CD4-positive, alpha-beta T cell (primary cell): ENCODE measurements at regions not wholly inside any gene's neighbourhood (a gene's known extent, or its start where the extent isn't known, plus 50 kb on each side); places are given as distances from the start of the nearest gene placed in this dataset.

Experiments
- ATAC-seq: fragments of 200-7000 bp; cut with Tn5 transposase; one replicate; pipeline ENCODE4 v1.10.0; 2022; ENCODE audit warnings: mild to moderate bottlenecking; ENCODE audit not compliant: poor library complexity
- CTCF ChIA-PET: fragments of 350-600 bp; sonication (Branson Sonifier 250); formaldehyde crosslinking; loops from one replicate; lab custom pipeline; 2021; ENCODE audit warnings: antibody characterized with exemption, inconsistent platforms; lab: Charles Lee
- POLR2A ChIA-PET: fragments of 350-600 bp; sonication (Branson Sonifier 250); formaldehyde crosslinking; loops from one replicate; lab custom pipeline; 2021; ENCODE audit warnings: antibody characterized with exemption, inconsistent platforms; lab: Charles Lee
- DNase-seq, 14 experiments: peaks; one replicate each; pipeline ENCODE4 v3.0.0-alpha.2; 2013 to 2020; ENCODE audit warnings: mixed read lengths in 2 of 14
- H3K27ac ChIP-seq, 2 donors: one replicate each; pipeline versions ENCODE4 v1.5.1 to v1.7.0; 2013; ENCODE audit warnings: low read length in 2 of 2, low read depth in 1 of 2, mild to moderate bottlenecking in 1 of 2
- H3K27me3 ChIP-seq, 2 experiments: 1 replicate in 1 of 2; 2 replicates in 1 of 2; pipeline versions ENCODE4 v1.6.1 to v1.7.0; 2013; ENCODE audit warnings: low read length in 2 of 2, control low read depth in 1 of 2, mild to moderate bottlenecking in 1 of 2, moderate library complexity in 1 of 2; ENCODE audit not compliant: insufficient read depth in 2 of 2, control insufficient read depth in 1 of 2
- H3K36me3 ChIP-seq: one replicate; pipeline ENCODE4 v1.6.1; 2013; ENCODE audit warnings: low read length, control low read depth; ENCODE audit not compliant: insufficient read depth
- H3K4me1 ChIP-seq: one replicate; pipeline ENCODE4 v1.6.1; 2013; ENCODE audit warnings: low read length, control low read depth; ENCODE audit not compliant: insufficient read depth
- H3K4me3 ChIP-seq: one replicate; pipeline ENCODE4 v1.5.1; 2013; ENCODE audit warnings: mild to moderate bottlenecking, low read length, moderate library complexity
- H3K9me3 ChIP-seq, 2 experiments: 1 replicate in 1 of 2; 2 replicates in 1 of 2; pipeline versions ENCODE4 v1.6.1 to v1.7.0; 2013; ENCODE audit warnings: low read length in 2 of 2, mild to moderate bottlenecking in 2 of 2, control low read depth in 1 of 2, moderate library complexity in 1 of 2; ENCODE audit not compliant: control insufficient read depth in 1 of 2, insufficient read depth in 1 of 2
- H3K27ac Mint-ChIP-seq: one replicate; pipeline ENCODE4 v1.8.0; 2020; ENCODE audit warnings: mixed read lengths
- H3K27me3 Mint-ChIP-seq: one replicate; pipeline ENCODE4 v1.8.0; 2021; ENCODE audit warnings: mixed read lengths
- H3K36me3 Mint-ChIP-seq: one replicate; pipeline ENCODE4 v1.8.0; 2021; ENCODE audit warnings: low read depth, mixed read lengths
- H3K4me1 Mint-ChIP-seq: one replicate; pipeline ENCODE4 v1.8.0; 2021; ENCODE audit warnings: low read depth, mixed read lengths
- H3K4me3 Mint-ChIP-seq: one replicate; pipeline ENCODE4 v1.8.0; 2020; ENCODE audit warnings: mild to moderate bottlenecking, mixed read lengths
- H3K9me3 Mint-ChIP-seq: one replicate; pipeline ENCODE4 v1.8.0; 2020; ENCODE audit warnings: mixed read lengths
- CTCF ChIP-seq: fragments of 200-600 bp; IDR thresholded peaks from one replicate; pipeline ENCODE4 v1.8.0; 2022; ENCODE audit warnings: antibody characterized with exemption, mild to moderate bottlenecking
- intact Hi-C, 2 experiments: fragments of 100-400 bp; cut with DNase I in 1 of 2; cut with micrococcal nuclease in 1 of 2; formaldehyde crosslinking; loops; one replicate each; pipeline versions ENCODE4 v1.15.1 to v1.9.0; 2023 to 2025; cut with DNase I, micrococcal nuclease

- POLR2A ChIA-PET = no interaction called here
- CTCF ChIA-PET = no interaction called here
- TF ChIP-seq CTCF = no peak
These were observed 54.3 kb downstream of the TMEM215 start for GRCh38 chr9:32837551-32838058.

GRCh38 chr9:32839013-32839885 lies 55.9 kb downstream of the TMEM215 start:
- no peak for TF ChIP-seq CTCF
- Mint-ChIP-seq H3K27me3 (peaks cover 10% of the 10 kb centered on the region), H3K9me3 (no peaks in the 10 kb centered on the region), H3K36me3 (no peaks in the 10 kb centered on the region), H3K4me1 (no peaks in the 10 kb centered on the region), H3K27ac (no peak overlapping the region), H3K4me3 (no peak overlapping the region)
- CTCF ChIA-PET = no interaction called here
- POLR2A ChIA-PET = no interaction called here
- H3K4me3 ChIP-seq = no peak overlapping the region
- no peaks in the 10 kb centered on the region for H3K4me1 ChIP-seq
- no peak for DNase-seq
- H3K36me3 ChIP-seq = no peaks in the 10 kb centered on the region
- no peak for ATAC-seq
- H3K27me3 ChIP-seq = no peaks in the 10 kb centered on the region
- H3K27ac ChIP-seq = no peak overlapping the region
- H3K9me3 ChIP-seq = no peaks in the 10 kb centered on the region
- intact Hi-C loops = no loop called here

More at GRCh38 chr9:32837551-32838058, 54.3 kb downstream of the TMEM215 start:
- DNase-seq = no peak
- no peak for ATAC-seq
- Histone ChIP-seq H3K4me3 (no peak overlapping the region), H3K27ac (no peak overlapping the region), H3K9me3 (no peaks in the 10 kb centered on the region), H3K36me3 (no peaks in the 10 kb centered on the region), H3K4me1 (no peaks in the 10 kb centered on the region), H3K27me3 (no peaks in the 10 kb centered on the region)
- H3K27ac Mint-ChIP-seq = no peak overlapping the region
- intact Hi-C loops = no loop called here
- H3K4me1 Mint-ChIP-seq = no peaks in the 10 kb centered on the region
- peaks cover 9% of the 10 kb centered on the region for H3K27me3 Mint-ChIP-seq
- no peak overlapping the region for H3K4me3 Mint-ChIP-seq
- no peaks in the 10 kb centered on the region for H3K36me3 Mint-ChIP-seq
- H3K9me3 Mint-ChIP-seq = no peaks in the 10 kb centered on the region

- H3K27me3 ChIP-seq = peaks cover 0 to 3% of the 10 kb centered on the region in 2 experiments
- no peak for DNase-seq
- ATAC-seq = no peak
- H3K9me3 ChIP-seq = no peaks in the 10 kb centered on the region
- POLR2A ChIA-PET = no interaction called here
- H3K4me1 ChIP-seq = no peaks in the 10 kb centered on the region
- H3K27ac Mint-ChIP-seq = no peak overlapping the region
- H3K36me3 ChIP-seq = no peaks in the 10 kb centered on the region
- no peaks in the 10 kb centered on the region for H3K9me3 Mint-ChIP-seq
- H3K27ac ChIP-seq = no peak overlapping the region
- TF ChIP-seq CTCF = no peak
- CTCF ChIA-PET = no interaction called here
- H3K4me3 ChIP-seq = no peak overlapping the region
- no peaks in the 10 kb centered on the region for H3K4me1 Mint-ChIP-seq
- H3K4me3 Mint-ChIP-seq = no peak overlapping the region
- H3K27me3 Mint-ChIP-seq = peaks cover 27% of the 10 kb centered on the region
- H3K36me3 Mint-ChIP-seq = no peaks in the 10 kb centered on the region
- intact Hi-C loops = no loop called here
These were observed 58.0 kb downstream of the TMEM215 start for GRCh38 chr9:32841314-32841713.
